Lower leg skin (tissue), 4 donors: ENCODE measurements at regions not wholly inside any gene's neighbourhood (a gene's known extent, or its start where the extent isn't known, plus 50 kb on each side); places are given as distances from the start of the nearest gene placed in this dataset.
A peak's percentile ranks its signal among the peaks of the same experiment; 100 is the strongest.

Source experiments
- DNase-seq, 2 donors: peaks; one replicate each; pipeline ENCODE4 v3.0.0-alpha.2; 2019; ENCODE audit warnings: low spot score in 2 of 2
- H3K4me3 ChIP-seq: fragments of 200-600 bp; sonication (generic); 2 replicates; pipeline ENCODE4 v1.5.1; 2017; ENCODE audit warnings: mild to moderate bottlenecking, low read depth; ENCODE audit not compliant: poor library complexity, severe bottlenecking
- POLR2A ChIP-seq, 2 donors: fragments of 450-650 bp; IDR thresholded peaks; one replicate each; pipeline ENCODE4 v1.6.1; 2016 to 2017; ENCODE audit warnings: antibody characterized with exemption in 2 of 2, mild to moderate bottlenecking in 1 of 2, moderate library complexity in 1 of 2
- WGBS, 2 donors: methylation state at CpG; one replicate each; pipeline ENCODE4 v1.1.5; 2018; 5-methylcytosine and 5-hydroxymethylcytosine counted together
- intact Hi-C: fragments of 100-400 bp; cut with DNase I; formaldehyde crosslinking; loops from one replicate; pipeline ENCODE4 v1.15.0; 2023; ENCODE audit warnings: low total_unique reads
- TF ChIP-seq, protein P1 (sequence below), 3 donors: fragments of 450-650 bp; IDR thresholded peaks; one replicate each; pipeline ENCODE4 v1.5.1; 2016; ENCODE audit warnings: antibody characterized with exemption in 3 of 3, mild to moderate bottlenecking in 3 of 3, moderate library complexity in 2 of 3

DNA sequence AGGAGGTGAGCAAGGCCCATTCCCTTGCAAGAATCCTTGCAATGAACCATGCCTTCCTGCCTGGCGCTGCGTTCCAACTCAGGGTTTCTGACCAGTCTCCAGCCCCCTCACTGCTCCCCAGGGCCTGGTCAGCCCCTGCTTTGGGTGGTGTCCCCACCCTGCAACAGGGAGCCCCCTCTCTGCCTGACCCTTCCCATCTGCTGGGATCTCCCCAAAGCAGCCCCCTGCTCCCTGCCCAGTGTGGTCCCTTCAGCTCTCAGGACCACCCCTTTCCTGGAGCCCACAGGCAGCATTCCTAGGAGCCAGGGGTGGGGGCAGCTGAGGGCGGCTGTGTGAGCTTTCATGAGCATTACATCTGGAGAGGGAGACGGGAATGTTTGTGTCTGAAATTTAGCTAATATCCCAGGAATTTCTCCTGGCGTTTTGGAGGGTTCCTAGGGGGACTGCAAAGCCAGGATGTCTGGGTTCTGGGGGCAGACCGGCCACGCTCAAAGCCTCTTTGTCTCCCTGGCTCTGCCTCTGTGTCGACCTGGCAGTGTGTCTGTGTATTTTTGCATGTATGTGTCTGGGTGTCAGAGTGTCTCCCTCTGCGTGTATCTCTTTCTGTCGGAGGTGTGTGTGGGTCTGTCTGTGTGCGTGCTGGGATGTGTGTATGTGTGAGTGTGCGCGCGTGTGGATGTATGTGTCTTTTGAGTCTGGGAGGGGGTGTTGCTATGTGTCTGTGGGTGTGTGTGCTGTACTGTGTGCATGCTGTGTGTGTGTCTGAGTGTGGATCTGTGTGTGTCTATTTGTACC, 300.5 kb upstream of the ZMIZ1 start:
- 79 to 84% methylated on average over 14 of the region's 14 CpGs for WGBS, 2 donors
- H3K4me3 ChIP-seq = no peak overlapping the region
- intact Hi-C loops = loop anchor here (5.0 kb wide), 1 partner anchor 796 kb away; no protein-coding TSS in a partner anchor
- TF ChIP-seq, protein P1, sequence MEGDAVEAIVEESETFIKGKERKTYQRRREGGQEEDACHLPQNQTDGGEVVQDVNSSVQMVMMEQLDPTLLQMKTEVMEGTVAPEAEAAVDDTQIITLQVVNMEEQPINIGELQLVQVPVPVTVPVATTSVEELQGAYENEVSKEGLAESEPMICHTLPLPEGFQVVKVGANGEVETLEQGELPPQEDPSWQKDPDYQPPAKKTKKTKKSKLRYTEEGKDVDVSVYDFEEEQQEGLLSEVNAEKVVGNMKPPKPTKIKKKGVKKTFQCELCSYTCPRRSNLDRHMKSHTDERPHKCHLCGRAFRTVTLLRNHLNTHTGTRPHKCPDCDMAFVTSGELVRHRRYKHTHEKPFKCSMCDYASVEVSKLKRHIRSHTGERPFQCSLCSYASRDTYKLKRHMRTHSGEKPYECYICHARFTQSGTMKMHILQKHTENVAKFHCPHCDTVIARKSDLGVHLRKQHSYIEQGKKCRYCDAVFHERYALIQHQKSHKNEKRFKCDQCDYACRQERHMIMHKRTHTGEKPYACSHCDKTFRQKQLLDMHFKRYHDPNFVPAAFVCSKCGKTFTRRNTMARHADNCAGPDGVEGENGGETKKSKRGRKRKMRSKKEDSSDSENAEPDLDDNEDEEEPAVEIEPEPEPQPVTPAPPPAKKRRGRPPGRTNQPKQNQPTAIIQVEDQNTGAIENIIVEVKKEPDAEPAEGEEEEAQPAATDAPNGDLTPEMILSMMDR (IDR thresholded peaks at IDR 0.05) = no peak
- TF ChIP-seq POLR2A (IDR thresholded peaks at IDR 0.05) = no peak
- DNase-seq = peak in 1 of 2 donors; percentile 71

DNA sequence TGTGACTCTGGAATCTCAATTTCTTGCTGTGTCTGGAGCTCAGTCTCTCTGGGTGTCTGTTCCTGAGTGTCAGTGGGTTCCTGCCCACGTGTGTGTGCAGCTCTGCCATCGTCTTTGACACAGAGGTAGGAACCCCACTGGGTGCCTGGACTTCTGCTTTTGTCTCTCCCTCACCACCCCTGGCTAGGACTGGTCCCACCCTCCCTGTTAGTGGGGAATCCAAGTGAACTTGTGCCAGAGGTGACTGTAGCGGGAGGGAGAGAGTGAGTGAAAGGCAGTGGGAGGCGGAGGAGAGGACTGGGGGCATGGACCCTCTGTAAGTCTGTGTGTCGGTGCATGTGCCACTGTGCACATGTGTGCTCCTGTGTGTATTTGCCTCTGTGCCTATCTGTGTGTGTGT, 299.9 kb upstream of the ZMIZ1 start:
- intact Hi-C loops = loop anchor here (5.0 kb wide), 1 partner anchor 797 kb away; no protein-coding TSS in a partner anchor
- WGBS, 2 donors = 67 to 70% methylated on average over 4 of the region's 5 CpGs
- peak in 1 of 2 donors; percentile 68 for DNase-seq
- no peak overlapping the region for H3K4me3 ChIP-seq
- TF ChIP-seq, protein P1 (IDR thresholded peaks at IDR 0.05) = no peak
- TF ChIP-seq POLR2A (IDR thresholded peaks at IDR 0.05) = no peak

DNA sequence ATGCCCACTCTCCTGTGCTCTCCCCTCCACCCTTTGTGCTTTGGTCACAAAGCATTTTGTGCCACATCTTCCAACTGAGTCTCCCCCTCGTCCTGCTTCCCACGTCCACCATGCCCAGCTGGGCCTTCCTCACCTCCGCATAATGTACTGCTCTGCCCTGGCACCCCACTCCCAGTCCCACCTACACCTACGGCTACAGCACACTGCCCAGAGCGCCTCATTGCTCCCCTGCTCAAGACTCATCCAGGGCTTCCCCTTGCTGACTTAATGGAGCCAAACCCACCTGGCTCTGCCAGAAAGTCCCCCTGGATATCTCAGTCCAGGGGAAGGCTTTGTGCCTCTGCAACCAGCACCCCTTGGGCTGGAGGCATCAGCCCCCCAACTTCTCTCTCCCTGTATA, 299.2 kb upstream of the ZMIZ1 start:
- no peak overlapping the region for H3K4me3 ChIP-seq
- intact Hi-C loops = loop anchor here (5.0 kb wide), 1 partner anchor 797 kb away; no protein-coding TSS in a partner anchor
- TF ChIP-seq, protein P1 (IDR thresholded peaks at IDR 0.05) = no peak
- no peak for TF ChIP-seq POLR2A (IDR thresholded peaks at IDR 0.05)
- DNase-seq = peak in 1 of 2 donors; percentile 71
- whole genome bisulfite sequencing, 2 donors = 95% methylated on average over 5 of the region's 5 CpGs

DNA sequence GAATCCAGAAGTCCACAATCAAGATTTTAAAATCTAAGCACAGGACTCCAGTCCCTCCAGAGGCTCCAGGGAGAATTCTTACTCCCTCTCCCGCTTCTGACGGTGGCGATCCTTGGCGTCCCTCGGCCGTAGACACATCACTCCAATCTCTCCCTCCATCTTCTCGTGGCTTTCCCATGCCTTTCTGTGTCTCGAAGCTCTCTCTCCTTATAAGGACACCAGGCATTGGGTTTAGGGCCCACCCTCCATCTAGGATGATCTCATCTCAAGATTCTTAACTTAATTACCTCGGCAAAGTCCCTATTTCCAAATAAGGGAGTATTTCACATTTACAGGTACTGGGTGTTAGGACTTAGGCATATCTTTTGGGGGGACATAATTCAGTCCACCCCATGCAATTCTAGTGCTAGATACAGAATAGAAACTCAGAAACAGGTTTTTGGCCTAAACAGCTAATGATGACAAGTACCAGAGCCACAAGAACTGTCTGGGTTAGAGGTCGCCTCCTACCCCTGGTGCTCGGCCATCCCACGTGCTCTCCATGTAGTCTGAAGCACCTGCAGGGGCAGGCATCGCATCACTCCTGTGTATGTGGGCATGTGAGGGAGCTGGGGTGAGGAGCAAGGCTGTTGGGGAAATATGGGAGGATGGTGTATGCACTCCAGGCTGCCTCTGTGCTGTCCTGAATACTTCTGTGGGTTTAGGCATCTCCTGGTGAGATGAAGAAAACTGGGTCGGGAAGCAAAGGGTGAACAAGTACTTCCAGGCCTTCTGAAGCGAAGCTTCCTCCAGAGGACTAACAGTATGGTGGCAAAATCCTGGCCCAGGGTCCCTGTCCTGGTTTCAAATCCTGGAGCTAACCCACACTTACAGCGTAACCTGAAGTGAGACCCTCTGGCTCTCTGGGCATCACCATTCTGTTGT, 298.3 kb upstream of the ZMIZ1 start:
- 89 to 93% methylated on average over 16 of the region's 16 CpGs for WGBS, 2 donors
- intact Hi-C loops = no loop called here
- TF ChIP-seq, protein P1 (IDR thresholded peaks at IDR 0.05) = no peak
- TF ChIP-seq POLR2A (IDR thresholded peaks at IDR 0.05) = no peak
- DNase-seq = no peak
- H3K4me3 ChIP-seq = no peak overlapping the region

DNA sequence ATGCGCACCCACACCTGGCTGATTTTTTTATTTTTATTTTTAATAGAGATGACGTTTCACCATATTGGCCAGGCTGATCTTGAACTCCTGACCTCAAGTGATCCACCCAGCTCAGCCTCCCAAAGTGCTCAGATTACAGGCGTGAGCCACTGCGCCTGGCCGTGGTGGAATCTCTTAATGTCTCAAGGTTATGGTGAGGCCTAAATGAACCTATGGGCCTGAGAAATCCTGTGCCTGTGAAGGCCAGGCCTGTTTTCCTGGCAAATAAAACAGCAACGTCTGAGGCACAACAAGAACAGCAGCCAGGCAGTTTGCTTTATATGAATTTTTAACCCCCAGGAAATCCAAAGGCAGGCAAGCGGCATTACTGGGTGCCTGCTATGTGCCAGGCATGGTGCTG, 297.5 kb upstream of the ZMIZ1 start:
- no peak overlapping the region for H3K4me3 ChIP-seq
- 81 to 83% methylated on average over 7 of the region's 7 CpGs for WGBS, 2 donors
- TF ChIP-seq, protein P1 (IDR thresholded peaks at IDR 0.05) = no peak
- no peak for TF ChIP-seq POLR2A (IDR thresholded peaks at IDR 0.05)
- intact Hi-C loops = no loop called here
- peak in 1 of 2 donors; percentile 43 for DNase-seq
